Naive thymus-derived CD8-positive, alpha-beta T cell (primary cell): ENCODE measurements at regions not wholly inside any gene's neighbourhood (a gene's known extent, or its start where the extent isn't known, plus 50 kb on each side); places are given as distances from the start of the nearest gene placed in this dataset.
"Not testable (repeated sequence)": the region's sequence is repeated elsewhere in the genome, so short reads cannot be mapped to it uniquely, and the experiment has no call there.

ENCODE experiments used
- ATAC-seq, 2 donors: fragments of 150-1000 bp; cut with Tn5 transposase in 1 of 2; sonication (Bioruptor Pico), chemical (Tn5 transposase) in 1 of 2; 1 replicate in 1 of 2; 2 replicates in 1 of 2; pipeline ENCODE4 v1.10.0; 2021; ENCODE audit warnings: mild to moderate bottlenecking in 2 of 2, moderate library complexity in 2 of 2
- POLR2A ChIA-PET: fragments of 350-600 bp; sonication (Branson Sonifier 250); formaldehyde crosslinking; loops from one replicate; lab custom pipeline; 2021; ENCODE audit warnings: antibody characterized with exemption; lab: Charles Lee
- DNase-seq, 10 donors: peaks; one replicate each; pipeline versions ENCODE4 v3.0.0 to v3.0.0-alpha.2; 2020 to 2022
- H3K27ac Mint-ChIP-seq, 10 donors: one replicate each; pipeline ENCODE4 v1.8.0; 2020 to 2022; ENCODE audit warnings: mild to moderate bottlenecking in 10 of 10, mixed read lengths in 10 of 10, moderate library complexity in 4 of 10, inconsistent platforms in 1 of 10
- H3K27me3 Mint-ChIP-seq, 5 donors: one replicate each; pipeline ENCODE4 v1.8.0; 2021 to 2022; ENCODE audit warnings: mixed read lengths in 5 of 5
- H3K36me3 Mint-ChIP-seq, 3 donors: one replicate each; pipeline ENCODE4 v1.8.0; 2020 to 2022; ENCODE audit warnings: mixed read lengths in 3 of 3, mild to moderate bottlenecking in 2 of 3, inconsistent platforms in 1 of 3
- H3K4me1 Mint-ChIP-seq, 4 donors: one replicate each; pipeline ENCODE4 v1.8.0; 2021 to 2022; ENCODE audit warnings: mixed read lengths in 4 of 4
- H3K4me3 Mint-ChIP-seq, 10 donors: one replicate each; pipeline ENCODE4 v1.8.0; 2020 to 2022; ENCODE audit warnings: mild to moderate bottlenecking in 10 of 10, mixed read lengths in 10 of 10, moderate library complexity in 6 of 10, inconsistent platforms in 1 of 10
- H3K9me3 Mint-ChIP-seq, 9 donors: one replicate each; pipeline ENCODE4 v1.8.0; 2020 to 2022; ENCODE audit warnings: mixed read lengths in 9 of 9, mild to moderate bottlenecking in 3 of 9, inconsistent platforms in 1 of 9, moderate library complexity in 1 of 9

DNA sequence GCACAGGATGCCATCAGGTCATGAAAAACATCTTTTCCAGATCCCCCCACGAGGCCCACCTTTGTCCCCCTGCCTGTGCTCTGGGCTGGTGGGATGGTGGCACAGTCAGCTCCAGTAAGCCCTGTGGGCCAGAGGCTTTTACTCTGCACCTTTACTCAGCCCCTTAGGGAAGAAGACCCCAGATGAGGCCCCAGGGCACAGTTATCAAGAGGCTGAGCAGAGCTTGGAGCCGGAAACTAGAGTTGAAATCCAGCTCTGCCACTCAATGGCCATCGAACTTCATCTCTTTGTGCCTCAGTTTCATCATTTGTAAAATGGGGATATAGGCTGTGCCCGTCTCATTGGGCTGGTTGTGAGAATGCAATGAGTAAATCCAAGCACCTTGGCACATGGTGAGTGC, 81.7 kb upstream of the TOX2 start:
- H3K27ac Mint-ChIP-seq: no peak overlapping the region
- no peak overlapping the region for H3K4me3 Mint-ChIP-seq
- H3K4me1 Mint-ChIP-seq: peaks cover 5 to 9% (median 7%) of the 10 kb centered on the region in 4 donors
- ATAC-seq: no peak
- peaks cover 12 to 30% (median 24%) of the 10 kb centered on the region in 5 donors for H3K27me3 Mint-ChIP-seq
- POLR2A ChIA-PET: no interaction called here
- DNase-seq: no peak
- H3K36me3 Mint-ChIP-seq: peaks cover 0 to 4% (median 3%) of the 10 kb centered on the region in 3 donors
- H3K9me3 Mint-ChIP-seq: no peaks in the 10 kb centered on the region

- POLR2A ChIA-PET: no interaction called here
- ATAC-seq: no peak
- DNase-seq: no peak
- Mint-ChIP-seq H3K36me3 (peaks cover 0 to 4% (median 3%) of the 10 kb centered on the region in 3 donors), H3K9me3 (no peaks in the 10 kb centered on the region), H3K4me1 (peaks cover 0 to 2% (median under 1%) of the 10 kb centered on the region in 4 donors), H3K27ac (no peak overlapping the region), H3K27me3 (peaks cover 12 to 37% (median 22%) of the 10 kb centered on the region in 5 donors), H3K4me3 (no peak overlapping the region)
Observed at GRCh38 chr20:43832096-43832816, 82.4 kb upstream of the TOX2 start.

DNA sequence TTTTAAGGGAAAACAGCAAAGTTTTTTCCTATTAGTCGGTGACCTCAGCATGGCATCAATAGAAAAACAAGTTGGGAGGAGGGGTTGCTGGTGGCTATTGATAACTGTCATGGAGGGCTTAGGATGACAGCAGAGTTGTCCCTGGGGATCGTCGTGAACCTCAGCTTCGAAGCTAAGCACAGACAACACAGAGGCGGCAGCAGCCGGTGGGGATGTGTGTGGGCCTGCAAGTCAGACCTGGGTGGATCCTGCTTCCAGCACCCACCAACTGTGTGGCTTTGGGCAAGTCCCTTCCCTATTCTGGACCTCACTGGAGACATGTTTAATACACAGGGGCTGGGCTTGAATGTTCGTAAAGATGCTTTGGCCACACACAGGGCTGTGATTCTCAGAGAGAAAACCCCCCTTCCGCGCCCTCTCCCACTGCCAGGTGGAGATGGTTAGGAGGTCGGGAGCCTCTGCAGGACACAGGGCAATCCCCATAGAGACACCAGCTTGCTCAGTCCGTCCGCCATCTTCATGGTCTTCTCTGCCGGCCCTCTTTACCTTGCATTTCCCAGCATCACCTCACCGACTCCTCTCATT, 83.1 kb upstream of the TOX2 start:
- Mint-ChIP-seq H3K27ac (no peak overlapping the region), H3K27me3 (peaks cover 17 to 44% (median 23%) of the 10 kb centered on the region in 5 donors), H3K36me3 (peaks cover 0 to 4% (median 3%) of the 10 kb centered on the region in 3 donors), H3K9me3 (no peaks in the 10 kb centered on the region), H3K4me1 (no peaks in the 10 kb centered on the region), H3K4me3 (no peak overlapping the region)
- DNase-seq: no peak
- no peak for ATAC-seq
- POLR2A ChIA-PET: no interaction called here

- H3K27ac Mint-ChIP-seq: no peak overlapping the region
- ATAC-seq: no peak
Observed at GRCh38 chr20:43830883-43831282, 83.8 kb upstream of the TOX2 start.

GRCh38 chr20:43829951-43830690, 84.5 kb upstream of the TOX2 start:
- H3K36me3 Mint-ChIP-seq: peaks cover 0 to 4% (median 3%) of the 10 kb centered on the region in 3 donors
- H3K4me3 Mint-ChIP-seq: no peak overlapping the region
- ATAC-seq: no peak
- peaks cover 15 to 54% (median 25%) of the 10 kb centered on the region in 5 donors for H3K27me3 Mint-ChIP-seq
- no peaks in the 10 kb centered on the region for H3K4me1 Mint-ChIP-seq
- DNase-seq: no peak
- POLR2A ChIA-PET: no interaction called here
- no peak overlapping the region for H3K27ac Mint-ChIP-seq
- no peaks in the 10 kb centered on the region for H3K9me3 Mint-ChIP-seq

More at GRCh38 chr20:43830883-43831282, 83.8 kb upstream of the TOX2 start:
- no peaks in the 10 kb centered on the region for H3K4me1 Mint-ChIP-seq
- no peak for DNase-seq
- no peak overlapping the region for H3K4me3 Mint-ChIP-seq
- peaks cover 15 to 46% (median 24%) of the 10 kb centered on the region in 5 donors for H3K27me3 Mint-ChIP-seq
- POLR2A ChIA-PET: no interaction called here
- peaks cover 0 to 4% (median 3%) of the 10 kb centered on the region in 3 donors for H3K36me3 Mint-ChIP-seq
- H3K9me3 Mint-ChIP-seq: no peaks in the 10 kb centered on the region

DNA sequence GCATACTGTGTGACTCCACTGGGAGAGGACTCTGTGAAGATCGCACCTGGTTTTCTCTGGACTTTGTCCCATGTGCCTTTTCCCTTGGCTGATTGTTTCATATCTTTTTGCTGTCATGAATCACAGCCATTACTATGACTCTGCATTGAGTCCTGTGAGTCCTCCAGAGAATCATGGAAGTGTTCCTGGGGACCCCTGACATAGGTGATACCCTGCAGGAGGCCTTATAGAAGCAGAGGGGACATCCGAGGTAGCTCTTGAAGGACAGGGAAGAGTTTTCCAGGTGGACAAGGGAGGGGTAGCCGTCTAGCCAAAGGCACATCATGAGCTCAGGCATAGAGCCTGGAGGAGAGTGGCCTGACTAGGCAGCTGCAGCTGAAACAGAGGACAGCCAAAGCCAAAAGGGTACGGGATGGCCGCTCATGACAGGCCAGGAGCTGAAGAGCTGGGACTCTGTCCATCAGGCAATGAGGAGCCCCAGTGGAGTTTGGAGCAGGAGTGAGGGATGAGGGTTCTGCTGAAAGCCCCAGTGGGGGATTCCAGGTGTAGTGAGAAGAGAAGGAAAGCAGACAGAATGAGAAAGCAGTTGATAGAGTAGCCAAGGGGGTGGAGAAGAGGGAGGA, 86.6 kb upstream of the TOX2 start:
- Mint-ChIP-seq H3K27me3 (peaks cover 15 to 54% (median 27%) of the 10 kb centered on the region in 5 donors), H3K4me3 (no peak overlapping the region), H3K4me1 (no peaks in the 10 kb centered on the region), H3K9me3 (no peaks in the 10 kb centered on the region), H3K36me3 (peaks cover 0 to 4% (median 3%) of the 10 kb centered on the region in 3 donors), H3K27ac (peak overlapping the region in 2 of 10 donors; percentile 41 to 51)
- POLR2A ChIA-PET: no interaction called here
- no peak for ATAC-seq
- DNase-seq: no peak

DNA sequence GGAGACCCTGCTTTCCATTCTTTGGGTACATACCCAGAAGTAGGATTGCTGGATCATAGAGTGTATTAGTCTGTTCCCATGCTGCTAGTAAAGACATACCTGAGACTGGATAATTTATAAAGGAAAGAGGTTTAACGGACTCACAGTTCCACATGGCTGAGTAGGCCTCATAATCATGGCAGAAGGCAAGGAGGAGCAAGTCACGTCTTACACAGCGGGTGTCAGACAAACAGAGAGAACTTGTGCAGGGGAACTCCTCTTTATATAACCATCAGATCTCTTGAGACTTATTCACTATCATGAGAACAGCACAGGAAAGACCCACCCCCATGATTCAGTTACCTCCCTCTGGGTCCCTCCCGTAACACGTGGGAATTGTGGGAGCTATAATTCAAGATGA, 87.7 kb upstream of the TOX2 start:
- H3K27ac Mint-ChIP-seq, H3K4me3 Mint-ChIP-seq, H3K9me3 Mint-ChIP-seq, H3K36me3 Mint-ChIP-seq, POLR2A ChIA-PET, DNase-seq, H3K4me1 Mint-ChIP-seq, ATAC-seq: not testable (repeated sequence)
- peaks cover 16 to 54% (median 23%) of the 10 kb centered on the region in 5 donors for H3K27me3 Mint-ChIP-seq

DNA sequence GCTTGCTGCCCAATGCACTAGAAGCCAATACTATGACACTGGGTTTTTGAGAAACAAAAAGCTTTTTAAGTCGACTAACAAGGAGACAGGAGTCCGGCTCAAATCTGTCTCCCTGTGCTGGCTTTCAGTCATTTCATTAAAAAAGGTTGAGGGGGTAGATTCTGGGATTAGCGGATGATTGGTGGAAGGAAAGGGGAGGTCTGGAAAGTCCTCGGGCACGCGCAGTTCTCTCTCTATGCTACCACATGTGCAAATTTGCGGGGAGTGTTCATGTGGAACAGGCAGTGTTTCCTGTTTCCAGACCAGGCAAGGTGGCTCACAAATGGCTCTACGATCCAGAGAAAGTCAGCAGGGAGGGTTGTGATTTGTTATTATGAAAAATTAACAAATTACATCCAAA, 89.1 kb upstream of the TOX2 start:
- Mint-ChIP-seq H3K4me1 (no peaks in the 10 kb centered on the region), H3K36me3 (peaks cover 0 to under 1% (median 0%) of the 10 kb centered on the region in 3 donors), H3K9me3 (peaks cover 0 to 1% (median 0%) of the 10 kb centered on the region in 9 donors), H3K27ac (no peak overlapping the region), H3K27me3 (peaks cover 14 to 50% (median 20%) of the 10 kb centered on the region in 5 donors), H3K4me3 (no peak overlapping the region)
- ATAC-seq (no peak), DNase-seq (no peak)
- POLR2A ChIA-PET: no interaction called here

DNA sequence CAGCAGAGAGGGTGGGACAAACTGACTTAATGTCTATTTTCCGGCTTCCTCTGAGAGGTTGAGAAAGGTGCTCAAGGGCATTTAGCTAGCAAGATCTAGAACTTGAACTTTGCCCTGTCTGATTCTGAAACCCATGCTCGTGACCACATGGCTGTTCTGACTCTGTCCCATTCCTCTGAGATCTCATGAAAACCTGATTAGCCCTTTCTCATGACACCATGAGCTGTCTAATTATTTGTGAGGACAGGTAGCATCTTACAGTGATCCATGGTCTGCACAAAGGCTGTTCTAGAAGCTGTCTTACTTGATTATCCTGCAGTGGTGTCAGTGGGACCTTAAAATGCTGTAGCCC, 89.6 kb upstream of the TOX2 start:
- Mint-ChIP-seq H3K27ac (no peak overlapping the region), H3K9me3 (peaks cover 0 to 2% (median 0%) of the 10 kb centered on the region in 9 donors), H3K4me1 (no peaks in the 10 kb centered on the region), H3K4me3 (no peak overlapping the region), H3K27me3 (peaks cover 13 to 45% (median 17%) of the 10 kb centered on the region in 5 donors), H3K36me3 (no peaks in the 10 kb centered on the region)
- ATAC-seq: no peak
- POLR2A ChIA-PET: no interaction called here
- no peak for DNase-seq

DNA sequence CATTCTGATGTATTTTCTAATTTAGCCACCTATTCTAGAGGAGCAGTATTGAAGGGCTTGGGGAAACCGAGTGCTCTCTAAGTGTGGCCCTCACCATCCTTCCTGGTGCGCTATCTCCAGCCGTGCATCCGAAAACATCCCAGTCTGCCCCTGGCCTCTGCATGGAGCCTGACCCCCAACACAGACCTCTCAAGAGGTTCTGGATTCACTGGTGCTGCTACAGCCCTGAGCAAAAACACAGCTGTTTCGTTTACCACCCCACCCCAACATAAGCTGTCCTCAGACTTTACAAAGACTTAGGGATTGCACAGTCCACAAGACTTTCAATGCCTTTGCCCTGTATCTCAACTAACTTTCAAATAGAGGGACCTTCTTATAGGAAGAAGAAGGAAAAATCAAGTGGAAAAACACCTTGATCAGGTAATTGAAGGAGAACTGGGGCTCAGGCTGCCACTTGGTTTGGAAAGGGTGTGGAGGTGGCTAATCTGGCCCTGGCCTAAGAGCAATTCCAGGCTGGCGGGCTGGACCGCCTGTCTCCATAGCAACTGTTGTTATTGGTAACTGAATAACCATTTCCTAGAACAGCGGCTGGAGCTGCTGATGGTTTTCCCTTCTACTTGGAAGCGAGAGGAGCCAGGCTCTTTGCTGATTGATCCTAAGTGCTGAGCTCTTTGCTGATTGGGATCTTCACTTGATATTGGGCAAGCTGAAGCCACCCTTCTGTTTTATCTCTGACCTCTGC, 90.2 kb upstream of the TOX2 start:
- no peaks in the 10 kb centered on the region for H3K4me1 Mint-ChIP-seq
- peaks cover 9 to 40% (median 12%) of the 10 kb centered on the region in 5 donors for H3K27me3 Mint-ChIP-seq
- peaks cover 0 to 4% (median 0%) of the 10 kb centered on the region in 9 donors for H3K9me3 Mint-ChIP-seq
- H3K4me3 Mint-ChIP-seq: no peak overlapping the region
- ATAC-seq (no peak), DNase-seq (no peak)
- POLR2A ChIA-PET: no interaction called here
- no peaks in the 10 kb centered on the region for H3K36me3 Mint-ChIP-seq
- H3K27ac Mint-ChIP-seq: no peak overlapping the region

DNA sequence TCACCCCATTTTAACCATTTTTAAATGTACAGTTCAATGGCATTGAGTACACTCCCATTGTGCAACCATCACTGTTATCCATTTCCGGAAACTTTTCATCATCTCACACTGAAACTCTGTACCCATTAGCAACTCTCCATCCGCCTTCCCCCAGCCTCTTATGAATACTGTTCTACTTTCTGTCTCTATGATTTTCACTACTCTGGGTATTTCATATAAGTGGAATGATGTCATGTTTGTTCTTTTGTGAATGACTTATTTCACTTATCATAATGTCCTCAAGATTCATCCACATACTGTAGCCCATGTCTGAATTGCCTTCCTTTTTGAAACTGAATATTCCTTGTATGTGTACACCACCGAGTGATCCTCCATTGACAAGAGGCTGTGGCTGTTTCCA, 92.9 kb upstream of the TOX2 start:
- H3K27me3 Mint-ChIP-seq: peaks cover 3 to 13% (median 5%) of the 10 kb centered on the region in 5 donors

DNA sequence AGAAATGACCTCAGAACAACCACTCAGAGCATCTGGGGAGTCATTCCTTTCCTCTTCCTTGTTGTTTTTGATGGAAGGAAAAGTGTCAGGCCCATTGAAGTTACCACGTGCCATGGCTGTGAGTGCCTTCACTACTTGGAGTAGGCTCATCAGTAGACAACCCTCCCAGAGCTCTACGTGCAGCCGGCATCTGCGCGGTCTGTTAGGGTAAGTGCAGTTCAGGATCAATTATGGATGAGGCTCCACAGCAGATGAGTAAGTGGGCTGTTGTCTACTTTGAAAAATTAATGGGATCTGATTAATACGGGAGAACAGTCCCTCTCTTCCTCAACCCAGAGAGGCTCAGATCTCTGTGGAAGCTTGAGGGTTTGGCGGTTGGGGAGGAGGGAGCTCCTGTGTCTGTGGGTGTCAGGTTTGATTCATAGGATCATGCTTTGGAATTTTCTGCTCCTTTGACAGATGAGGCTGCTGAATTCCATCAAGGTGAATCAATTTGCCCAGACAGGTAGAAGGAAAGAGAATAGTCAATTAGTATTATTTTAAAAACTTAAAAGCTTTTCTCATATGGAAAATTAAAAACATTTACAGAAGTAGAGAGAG, 93.8 kb upstream of the TOX2 start:
- H3K27me3 Mint-ChIP-seq: peaks cover 2 to 8% (median 5%) of the 10 kb centered on the region in 5 donors
- POLR2A ChIA-PET: no interaction called here
- H3K4me1 Mint-ChIP-seq: no peaks in the 10 kb centered on the region
- H3K36me3 Mint-ChIP-seq: no peaks in the 10 kb centered on the region
- no peak for DNase-seq
- peaks cover 0 to 7% (median 0%) of the 10 kb centered on the region in 9 donors for H3K9me3 Mint-ChIP-seq
- H3K27ac Mint-ChIP-seq: no peak overlapping the region
- ATAC-seq: no peak
- H3K4me3 Mint-ChIP-seq: no peak overlapping the region

More for the DNA sequence above, 92.9 kb upstream of the TOX2 start:
- Mint-ChIP-seq H3K4me3 (no peak overlapping the region), H3K9me3 (peaks cover 0 to 7% (median 0%) of the 10 kb centered on the region in 9 donors), H3K36me3 (no peaks in the 10 kb centered on the region), H3K27ac (no peak overlapping the region), H3K4me1 (no peaks in the 10 kb centered on the region)
- DNase-seq (no peak), ATAC-seq (no peak)
- POLR2A ChIA-PET: no interaction called here
